Esophagus squamous epithelium (tissue), 4 donors: ENCODE measurements at regions not wholly inside any gene's neighbourhood (a gene's known extent, or its start where the extent isn't known, plus 50 kb on each side); places are given as distances from the start of the nearest gene placed in this dataset.

Source experiments
- CTCF ChIP-seq, 6 experiments: fragments of 450-650 bp in 4 of 6; fragments of 200-600 bp in 2 of 6; sonication (generic) in 2 of 6; IDR thresholded peaks; one replicate each; pipeline ENCODE4 v1.5.1; 2016 to 2019; ENCODE audit warnings: antibody characterized with exemption in 6 of 6, mild to moderate bottlenecking in 4 of 6, moderate library complexity in 4 of 6
- POLR2A ChIP-seq, 4 donors: fragments of 450-650 bp; IDR thresholded peaks; one replicate each; pipeline ENCODE4 v1.6.1; 2017; ENCODE audit warnings: antibody characterized with exemption in 4 of 4, mild to moderate bottlenecking in 4 of 4, moderate library complexity in 3 of 4

DNA sequence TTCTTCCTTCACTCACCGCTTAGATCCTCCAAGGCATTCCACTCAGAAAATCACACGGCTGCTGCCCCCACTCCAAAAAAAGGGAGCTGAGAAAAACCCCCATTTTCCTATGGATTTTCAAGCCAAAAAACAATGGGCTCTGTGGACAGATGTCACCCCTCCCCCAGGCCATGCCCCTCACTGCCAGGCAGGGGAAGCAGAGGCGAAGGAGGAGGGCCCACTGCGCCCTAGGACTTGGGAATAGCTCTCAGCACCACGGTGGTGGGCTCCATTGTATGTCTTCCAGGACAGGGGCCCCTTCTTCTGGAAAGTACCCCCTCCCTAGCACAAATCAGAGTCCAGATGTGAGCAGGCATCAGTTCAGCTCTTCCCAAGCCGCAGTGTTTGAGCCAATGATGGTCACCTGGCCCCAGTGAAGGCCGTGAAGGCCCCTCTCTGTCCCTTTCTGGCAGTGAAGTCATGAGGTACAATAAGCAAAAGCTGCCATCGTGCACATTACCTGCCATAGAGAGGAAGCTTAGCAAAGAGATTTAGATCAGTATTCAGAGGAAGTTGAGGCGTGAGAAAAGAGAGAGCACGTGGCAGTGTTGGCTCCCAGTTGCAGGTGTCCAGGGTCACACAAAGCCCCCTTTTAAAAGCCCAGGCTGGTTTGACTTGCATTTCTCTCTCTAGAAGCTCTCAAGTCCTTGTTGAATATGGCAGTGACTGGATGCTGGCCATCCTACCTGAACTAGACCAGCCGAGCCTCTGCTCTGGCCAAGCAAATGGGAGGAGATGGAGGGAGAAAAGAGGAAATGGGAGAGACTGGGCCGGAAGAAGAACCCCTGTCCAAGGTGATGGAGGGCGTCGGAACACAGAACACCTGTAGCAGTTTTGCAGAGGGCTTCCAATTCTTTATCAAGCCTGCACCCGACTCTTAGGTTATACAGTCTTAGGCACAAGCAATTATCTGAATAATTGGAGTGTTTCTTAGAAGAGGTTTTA, 149.0 kb downstream of the TOMM20 start:
- no peak for TF ChIP-seq CTCF (IDR thresholded peaks at IDR 0.05)
- no peak for TF ChIP-seq POLR2A (IDR thresholded peaks at IDR 0.05)
